ENCODE measurements at regions not wholly inside any gene's neighbourhood (a gene's known extent, or its start where the extent isn't known, plus 50 kb on each side); places are given as distances from the start of the nearest gene placed in this dataset.

DNA sequence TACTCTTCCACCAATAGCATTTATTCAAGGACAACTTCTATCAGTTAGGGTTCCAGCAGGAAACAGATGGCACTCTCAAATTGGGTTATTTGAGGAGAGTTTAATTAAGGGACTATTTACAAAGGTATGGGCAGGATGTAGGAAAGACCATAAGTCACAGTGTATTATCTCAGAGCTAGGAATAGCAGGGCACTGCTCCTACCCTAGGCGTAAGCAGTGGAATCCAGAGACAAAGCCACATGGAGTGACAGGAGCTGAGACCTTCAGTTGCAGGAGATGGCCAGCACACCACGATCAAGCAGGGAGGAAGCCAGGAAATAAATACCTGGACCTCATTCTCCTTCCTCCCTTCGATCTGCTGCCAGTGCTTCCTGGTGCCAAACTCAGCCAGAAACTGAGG, 274.9 kb upstream of the SLC30A5 start:
- no peak overlapping the region for H3K27ac ChIP-seq (ENCODE audit: low read length)
- intact Hi-C loops (cut with micrococcal nuclease) = no loop called here
- WGBS (ENCODE audit: insufficient coverage) = 58% methylated on average over 3 of the region's 3 CpGs
- no peak overlapping the region for H3K4me3 ChIP-seq (ENCODE audit: low read length)
- H3K4me1 ChIP-seq (ENCODE audit: control insufficient read depth, insufficient read depth, low read length) = no peaks in the 10 kb centered on the region
- Mint-ChIP-seq H3K4me1 (no peaks in the 10 kb centered on the region), H3K4me3 (no peak overlapping the region), H3K27ac (no peak overlapping the region), H3K9me3 (no peaks in the 10 kb centered on the region), H3K36me3 (peaks cover 4% of the 10 kb centered on the region), H3K27me3 (ENCODE audit: low read depth in 2 of 2) (peaks cover 10 to 15% of the 10 kb centered on the region in 2 donors)
- no peaks in the 10 kb centered on the region for H3K27me3 ChIP-seq (ENCODE audit: control insufficient read depth, insufficient read depth, low read length)
- no peaks in the 10 kb centered on the region for H3K9me3 ChIP-seq (ENCODE audit: control insufficient read depth, insufficient read depth, low read length)
- TF ChIP-seq, protein P1, sequence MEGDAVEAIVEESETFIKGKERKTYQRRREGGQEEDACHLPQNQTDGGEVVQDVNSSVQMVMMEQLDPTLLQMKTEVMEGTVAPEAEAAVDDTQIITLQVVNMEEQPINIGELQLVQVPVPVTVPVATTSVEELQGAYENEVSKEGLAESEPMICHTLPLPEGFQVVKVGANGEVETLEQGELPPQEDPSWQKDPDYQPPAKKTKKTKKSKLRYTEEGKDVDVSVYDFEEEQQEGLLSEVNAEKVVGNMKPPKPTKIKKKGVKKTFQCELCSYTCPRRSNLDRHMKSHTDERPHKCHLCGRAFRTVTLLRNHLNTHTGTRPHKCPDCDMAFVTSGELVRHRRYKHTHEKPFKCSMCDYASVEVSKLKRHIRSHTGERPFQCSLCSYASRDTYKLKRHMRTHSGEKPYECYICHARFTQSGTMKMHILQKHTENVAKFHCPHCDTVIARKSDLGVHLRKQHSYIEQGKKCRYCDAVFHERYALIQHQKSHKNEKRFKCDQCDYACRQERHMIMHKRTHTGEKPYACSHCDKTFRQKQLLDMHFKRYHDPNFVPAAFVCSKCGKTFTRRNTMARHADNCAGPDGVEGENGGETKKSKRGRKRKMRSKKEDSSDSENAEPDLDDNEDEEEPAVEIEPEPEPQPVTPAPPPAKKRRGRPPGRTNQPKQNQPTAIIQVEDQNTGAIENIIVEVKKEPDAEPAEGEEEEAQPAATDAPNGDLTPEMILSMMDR (IDR thresholded peaks at IDR 0.05) = no peak
- no peak for DNase-seq
- no peaks in the 10 kb centered on the region for H3K36me3 ChIP-seq (ENCODE audit: control insufficient read depth, insufficient read depth, low read length)
- ATAC-seq = no peak

DNA sequence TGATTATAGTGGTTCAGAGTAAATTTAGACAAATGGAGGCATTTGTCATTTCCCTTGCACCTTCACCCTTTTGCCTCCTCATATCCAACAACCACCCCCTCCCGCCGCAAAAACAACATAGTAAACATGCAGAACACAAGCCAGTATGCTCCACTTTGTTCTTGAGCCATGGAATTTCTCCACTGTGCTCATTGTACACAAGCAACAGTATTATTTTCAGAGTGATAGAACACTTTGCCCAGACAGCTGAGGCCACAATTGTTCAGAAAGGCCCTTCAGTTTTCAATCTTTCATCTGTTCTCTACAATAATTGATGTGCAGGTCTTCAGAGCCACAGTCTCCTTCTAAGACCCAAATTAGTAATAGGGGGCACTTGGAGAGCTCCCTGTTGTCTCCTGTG, 272.8 kb upstream of the SLC30A5 start:
- Mint-ChIP-seq H3K36me3 (no peaks in the 10 kb centered on the region), H3K27ac (no peak overlapping the region), H3K27me3 (ENCODE audit: low read depth in 2 of 2) (peaks cover 11 to 12% of the 10 kb centered on the region in 2 donors), H3K4me1 (no peaks in the 10 kb centered on the region), H3K4me3 (no peak overlapping the region), H3K9me3 (no peaks in the 10 kb centered on the region)
- 100% methylated on average over 2 of the region's 2 CpGs for WGBS (ENCODE audit: insufficient coverage)
- no peak for DNase-seq
- no peaks in the 10 kb centered on the region for H3K4me1 ChIP-seq (ENCODE audit: control insufficient read depth, insufficient read depth, low read length)
- no peaks in the 10 kb centered on the region for H3K36me3 ChIP-seq (ENCODE audit: control insufficient read depth, insufficient read depth, low read length)
- no peak overlapping the region for H3K4me3 ChIP-seq (ENCODE audit: low read length)
- no peaks in the 10 kb centered on the region for H3K27me3 ChIP-seq (ENCODE audit: control insufficient read depth, insufficient read depth, low read length)
- intact Hi-C loops (cut with micrococcal nuclease) = no loop called here
- TF ChIP-seq, protein P1 (IDR thresholded peaks at IDR 0.05) = no peak
- no peak overlapping the region for H3K27ac ChIP-seq (ENCODE audit: low read length)
- ATAC-seq = no peak
- no peaks in the 10 kb centered on the region for H3K9me3 ChIP-seq (ENCODE audit: control insufficient read depth, insufficient read depth, low read length)

DNA sequence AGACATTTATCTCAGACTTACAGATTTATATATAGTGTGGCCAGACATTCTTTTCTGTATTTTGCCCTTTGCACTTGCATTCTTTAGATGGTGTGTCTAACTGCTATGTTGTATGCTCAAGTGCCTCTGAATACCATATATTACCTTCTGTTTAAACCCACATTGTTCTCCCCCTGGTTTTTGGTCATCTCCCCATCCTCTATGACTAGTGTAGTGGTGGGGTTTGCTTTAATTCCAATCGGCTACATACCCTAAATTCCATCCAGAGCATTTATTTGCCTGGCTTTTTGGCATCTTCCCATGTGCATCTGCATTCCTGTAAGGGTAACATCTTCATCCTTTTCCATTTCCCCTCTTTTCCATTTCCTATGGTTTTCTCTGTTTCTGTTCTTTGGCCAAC, 271.0 kb upstream of the SLC30A5 start:
- no peak for ATAC-seq
- Histone ChIP-seq H3K4me3 (ENCODE audit: low read length) (no peak overlapping the region), H3K27me3 (ENCODE audit: control insufficient read depth, insufficient read depth, low read length) (no peaks in the 10 kb centered on the region), H3K4me1 (ENCODE audit: control insufficient read depth, insufficient read depth, low read length) (no peaks in the 10 kb centered on the region), H3K9me3 (ENCODE audit: control insufficient read depth, insufficient read depth, low read length) (no peaks in the 10 kb centered on the region), H3K27ac (ENCODE audit: low read length) (no peak overlapping the region), H3K36me3 (ENCODE audit: control insufficient read depth, insufficient read depth, low read length) (no peaks in the 10 kb centered on the region)
- no CpG with 5 or more reads among the region's 1 CpG for WGBS (ENCODE audit: insufficient coverage)
- peaks cover 10 to 12% of the 10 kb centered on the region in 2 donors for H3K27me3 Mint-ChIP-seq (ENCODE audit: low read depth in 2 of 2)
- H3K27ac Mint-ChIP-seq = no peak overlapping the region
- H3K4me3 Mint-ChIP-seq = no peak overlapping the region
- no peaks in the 10 kb centered on the region for H3K9me3 Mint-ChIP-seq
- TF ChIP-seq, protein P1 (IDR thresholded peaks at IDR 0.05) = no peak
- intact Hi-C loops (cut with micrococcal nuclease) = no loop called here
- no peaks in the 10 kb centered on the region for H3K4me1 Mint-ChIP-seq
- H3K36me3 Mint-ChIP-seq = no peaks in the 10 kb centered on the region
- DNase-seq = no peak

DNA sequence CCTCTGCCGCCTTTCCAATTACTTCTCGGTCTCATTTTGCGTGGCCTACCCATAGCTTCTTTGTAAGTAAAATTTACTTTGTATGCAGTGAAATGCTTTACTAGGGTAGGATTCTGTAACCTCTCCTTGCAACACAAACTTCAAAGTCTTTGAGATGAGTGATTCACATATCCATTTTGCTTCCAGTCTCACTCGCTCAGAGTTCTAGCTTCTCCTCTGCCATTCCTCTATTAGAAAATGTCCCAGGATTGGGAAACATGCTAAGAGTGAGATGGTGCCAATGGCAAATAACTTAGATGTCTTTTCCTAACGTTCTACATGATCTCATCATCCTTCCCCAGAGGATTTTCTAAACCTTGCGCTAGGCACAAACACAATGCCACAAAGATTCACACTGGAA, 270.5 kb upstream of the SLC30A5 start:
- Histone ChIP-seq H3K36me3 (ENCODE audit: control insufficient read depth, insufficient read depth, low read length) (no peaks in the 10 kb centered on the region), H3K27me3 (ENCODE audit: control insufficient read depth, insufficient read depth, low read length) (no peaks in the 10 kb centered on the region), H3K4me3 (ENCODE audit: low read length) (no peak overlapping the region), H3K27ac (ENCODE audit: low read length) (no peak overlapping the region), H3K4me1 (ENCODE audit: control insufficient read depth, insufficient read depth, low read length) (no peaks in the 10 kb centered on the region), H3K9me3 (ENCODE audit: control insufficient read depth, insufficient read depth, low read length) (no peaks in the 10 kb centered on the region)
- peaks cover 11 to 12% of the 10 kb centered on the region in 2 donors for H3K27me3 Mint-ChIP-seq (ENCODE audit: low read depth in 2 of 2)
- 77% methylated on average over 2 of the region's 6 CpGs for WGBS (ENCODE audit: insufficient coverage)
- no peak overlapping the region for H3K4me3 Mint-ChIP-seq
- ATAC-seq (no peak), DNase-seq (no peak)
- intact Hi-C loops (cut with micrococcal nuclease) = no loop called here
- H3K9me3 Mint-ChIP-seq = no peaks in the 10 kb centered on the region
- no peaks in the 10 kb centered on the region for H3K36me3 Mint-ChIP-seq
- H3K4me1 Mint-ChIP-seq = no peaks in the 10 kb centered on the region
- TF ChIP-seq, protein P1 (IDR thresholded peaks at IDR 0.05) = no peak
- H3K27ac Mint-ChIP-seq = no peak overlapping the region
